Lower lobe of right lung (tissue), 2 donors: ENCODE measurements at regions not wholly inside any gene's neighbourhood (a gene's known extent, or its start where the extent isn't known, plus 50 kb on each side); places are given as distances from the start of the nearest gene placed in this dataset.

Experiments used
- ATAC-seq, 2 donors: fragments of 200-7000 bp; cut with Tn5 transposase; one replicate each; pipeline ENCODE4 v1.9.1; 2020 to 2022; ENCODE audit warnings: mild to moderate bottlenecking in 2 of 2, moderate library complexity in 2 of 2
- DNase-seq: peaks from one replicate; pipeline ENCODE4 v3.0.0-alpha.2; 2020
- H3K27ac ChIP-seq: fragments of 200-600 bp; one replicate; pipeline ENCODE4 v1.8.0; 2022
- H3K27me3 ChIP-seq: fragments of 200-600 bp; one replicate; pipeline ENCODE4 v1.8.0; 2022; ENCODE audit warnings: low read depth
- H3K36me3 ChIP-seq: fragments of 200-600 bp; one replicate; pipeline ENCODE4 v1.8.0; 2022; ENCODE audit warnings: mild to moderate bottlenecking
- H3K4me1 ChIP-seq: fragments of 200-600 bp; one replicate; pipeline ENCODE4 v1.8.0; 2022
- H3K4me3 ChIP-seq: fragments of 200-600 bp; one replicate; pipeline ENCODE4 v1.8.0; 2022; ENCODE audit warnings: mild to moderate bottlenecking
- H3K9me3 ChIP-seq: fragments of 200-600 bp; one replicate; pipeline ENCODE4 v1.8.0; 2022
- intact Hi-C: fragments of 100-400 bp; cut with DNase I; formaldehyde crosslinking; loops from one replicate; pipeline ENCODE4 v1.11.0; 2022
- TF ChIP-seq, protein P1 (sequence below): fragments of 200-600 bp; IDR thresholded peaks from one replicate; pipeline ENCODE4 v1.8.0; 2022; ENCODE audit warnings: antibody characterized with exemption, mild to moderate bottlenecking
- donor health status: DM: no; HTN: yes; CAD: no; lungs with severe emphysema.

DNA sequence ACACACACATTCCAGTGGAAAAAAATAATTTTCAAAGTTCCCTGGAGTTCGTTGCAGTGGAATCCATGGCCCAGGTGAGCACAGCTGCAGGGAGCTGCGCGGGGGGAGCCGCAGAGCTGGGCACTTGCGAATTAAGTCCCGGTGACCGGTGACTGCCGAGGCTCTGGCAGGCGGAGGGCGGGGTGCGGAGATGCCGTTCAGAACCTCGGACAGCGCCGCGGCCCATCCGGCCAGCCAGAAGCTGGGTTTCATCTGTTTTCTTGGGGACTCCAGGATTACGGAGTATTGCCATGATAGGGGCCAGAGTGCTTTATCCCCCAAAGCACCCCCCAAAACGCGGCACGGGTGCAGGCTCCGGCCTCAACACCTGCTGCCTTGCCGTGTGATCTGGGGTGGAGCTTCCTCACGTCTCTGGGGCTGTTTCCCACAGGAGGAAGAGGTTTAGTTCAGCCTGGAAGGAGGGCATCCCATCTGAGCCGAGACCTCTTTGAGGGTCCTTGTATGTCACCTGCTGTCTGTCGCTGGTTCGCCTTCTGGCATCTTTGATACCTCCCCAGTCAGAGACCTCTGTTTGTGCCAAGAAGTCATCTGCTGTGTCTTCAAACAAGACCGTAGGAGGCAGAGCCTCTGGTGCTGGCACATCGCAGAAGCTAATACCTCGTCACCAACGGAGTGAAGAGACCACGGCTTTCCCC, 99.4 kb downstream of the YTHDF1 start:
- peak; percentile 46 for DNase-seq
- no peak for ATAC-seq
- no peak overlapping the region for H3K4me3 ChIP-seq
- no peaks in the 10 kb centered on the region for H3K4me1 ChIP-seq
- peaks cover 36% of the 10 kb centered on the region for H3K27me3 ChIP-seq
- TF ChIP-seq, protein P1, sequence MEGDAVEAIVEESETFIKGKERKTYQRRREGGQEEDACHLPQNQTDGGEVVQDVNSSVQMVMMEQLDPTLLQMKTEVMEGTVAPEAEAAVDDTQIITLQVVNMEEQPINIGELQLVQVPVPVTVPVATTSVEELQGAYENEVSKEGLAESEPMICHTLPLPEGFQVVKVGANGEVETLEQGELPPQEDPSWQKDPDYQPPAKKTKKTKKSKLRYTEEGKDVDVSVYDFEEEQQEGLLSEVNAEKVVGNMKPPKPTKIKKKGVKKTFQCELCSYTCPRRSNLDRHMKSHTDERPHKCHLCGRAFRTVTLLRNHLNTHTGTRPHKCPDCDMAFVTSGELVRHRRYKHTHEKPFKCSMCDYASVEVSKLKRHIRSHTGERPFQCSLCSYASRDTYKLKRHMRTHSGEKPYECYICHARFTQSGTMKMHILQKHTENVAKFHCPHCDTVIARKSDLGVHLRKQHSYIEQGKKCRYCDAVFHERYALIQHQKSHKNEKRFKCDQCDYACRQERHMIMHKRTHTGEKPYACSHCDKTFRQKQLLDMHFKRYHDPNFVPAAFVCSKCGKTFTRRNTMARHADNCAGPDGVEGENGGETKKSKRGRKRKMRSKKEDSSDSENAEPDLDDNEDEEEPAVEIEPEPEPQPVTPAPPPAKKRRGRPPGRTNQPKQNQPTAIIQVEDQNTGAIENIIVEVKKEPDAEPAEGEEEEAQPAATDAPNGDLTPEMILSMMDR, result no peak
- H3K9me3 ChIP-seq, result peaks cover 5% of the 10 kb centered on the region
- no peak overlapping the region for H3K27ac ChIP-seq
- intact Hi-C loops, result no loop called here
- H3K36me3 ChIP-seq, result no peaks in the 10 kb centered on the region

DNA sequence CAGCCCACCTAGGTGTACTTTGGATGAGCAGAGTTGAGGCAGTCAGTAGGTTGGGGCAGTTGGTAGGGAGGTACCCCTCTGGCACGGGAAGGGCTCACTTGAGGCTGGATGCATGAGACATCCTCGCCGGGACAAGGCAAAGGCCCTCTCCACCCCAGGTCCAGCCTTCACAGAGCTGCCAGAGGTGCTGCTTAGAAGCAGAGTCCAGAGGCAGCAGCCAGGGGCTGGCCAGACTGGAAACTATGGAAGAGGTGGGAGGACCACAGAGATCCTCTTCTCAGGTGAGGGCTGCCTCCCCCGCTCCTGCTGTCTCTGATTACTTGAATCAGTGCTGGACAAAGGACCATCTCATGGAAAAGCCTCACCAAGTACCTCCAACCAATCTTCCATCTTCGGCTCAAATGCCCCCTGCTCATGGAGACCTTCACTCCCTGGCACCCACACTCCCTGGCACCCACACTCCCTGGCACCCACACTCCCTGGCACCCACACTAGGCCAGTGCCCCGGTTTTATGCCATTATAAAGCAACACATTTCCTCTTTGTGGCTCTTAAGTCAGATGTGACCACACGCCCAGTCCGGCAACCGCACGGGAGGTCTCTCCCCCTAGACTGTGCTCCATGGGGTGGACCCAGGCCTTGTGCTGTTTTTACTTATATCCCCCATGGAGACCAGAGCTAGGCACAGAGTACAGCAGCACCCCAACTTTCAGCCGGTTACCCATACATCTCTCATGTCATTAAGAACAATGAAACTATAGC, 100.1 kb downstream of the YTHDF1 start:
- no peak for ATAC-seq
- intact Hi-C loops, result no loop called here
- peaks cover 36% of the 10 kb centered on the region for H3K27me3 ChIP-seq
- TF ChIP-seq, protein P1, result no peak
- DNase-seq, result peak; percentile 20
- no peaks in the 10 kb centered on the region for H3K4me1 ChIP-seq
- H3K27ac ChIP-seq, result no peak overlapping the region
- H3K9me3 ChIP-seq, result peaks cover 6% of the 10 kb centered on the region
- H3K4me3 ChIP-seq, result no peak overlapping the region
- H3K36me3 ChIP-seq, result no peaks in the 10 kb centered on the region

DNA sequence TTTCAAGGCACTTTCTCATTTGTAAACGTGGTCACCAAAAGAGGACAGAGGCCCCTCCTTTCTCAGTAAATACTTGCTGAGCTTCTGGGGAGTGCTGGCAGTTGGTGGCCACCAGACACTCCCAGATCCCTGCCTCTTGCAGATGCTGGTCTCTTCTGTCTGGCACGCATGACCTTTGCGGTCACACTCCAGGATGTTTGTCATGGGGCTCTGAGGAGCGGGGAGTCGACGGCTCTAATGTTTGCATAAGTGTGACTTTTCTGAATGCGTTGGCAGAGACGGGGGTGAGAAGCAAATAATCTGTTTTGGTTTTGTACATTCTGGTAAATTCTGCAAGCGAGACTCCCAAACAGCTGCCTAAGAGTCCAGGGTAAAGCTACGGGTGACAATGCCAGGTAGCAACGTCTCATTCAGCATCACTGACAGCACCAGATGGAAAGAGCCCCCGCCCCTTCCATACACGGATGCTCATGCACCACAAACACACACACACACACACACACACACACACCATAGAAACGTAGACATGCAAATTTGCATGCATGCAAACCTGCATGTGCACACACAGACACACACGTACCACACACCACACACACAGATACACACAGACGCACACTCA, 101.1 kb downstream of the YTHDF1 start:
- intact Hi-C loops, result no loop called here
- peaks cover 36% of the 10 kb centered on the region for H3K27me3 ChIP-seq
- no peak overlapping the region for H3K27ac ChIP-seq
- no peaks in the 10 kb centered on the region for H3K36me3 ChIP-seq
- ATAC-seq (no peak), DNase-seq (no peak)
- H3K9me3 ChIP-seq, result peaks cover 6% of the 10 kb centered on the region
- no peaks in the 10 kb centered on the region for H3K4me1 ChIP-seq
- TF ChIP-seq, protein P1, result no peak
- no peak overlapping the region for H3K4me3 ChIP-seq

DNA sequence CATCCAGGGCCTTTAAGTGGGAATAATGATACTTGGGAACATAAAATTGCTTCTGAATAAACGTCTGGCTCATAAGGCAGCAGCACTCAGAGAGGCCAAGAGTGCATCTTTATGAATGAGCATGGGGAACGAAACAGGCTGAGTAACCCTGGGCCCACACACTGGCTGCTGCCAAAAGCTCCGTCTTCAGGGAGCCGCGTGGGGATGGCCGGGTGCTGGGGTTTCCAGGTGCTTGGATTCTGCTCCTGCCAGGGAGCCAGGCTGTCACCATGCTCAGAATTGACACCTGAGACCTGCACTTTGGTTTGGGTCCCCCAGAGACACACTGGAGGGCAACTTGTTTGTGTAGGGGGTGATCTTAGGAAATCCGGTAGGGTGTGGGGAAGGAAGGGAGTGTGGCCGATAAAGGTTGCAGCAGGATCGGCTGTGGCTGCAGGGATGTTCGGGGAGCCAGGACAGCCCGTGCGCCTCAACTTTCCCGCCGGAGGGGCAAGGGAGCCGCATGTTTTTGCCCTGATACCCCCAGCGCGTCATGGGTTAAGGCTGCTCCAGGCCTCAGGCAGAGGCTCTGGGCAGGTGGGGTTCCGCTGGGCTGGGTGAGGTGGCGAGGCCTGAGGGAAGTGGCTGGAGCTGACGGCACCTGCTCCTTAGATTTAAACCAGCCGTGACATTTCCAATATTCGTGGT, 101.8 kb downstream of the YTHDF1 start:
- Histone ChIP-seq H3K4me1 (no peaks in the 10 kb centered on the region), H3K27ac (no peak overlapping the region), H3K4me3 (no peak overlapping the region), H3K27me3 (peaks cover 36% of the 10 kb centered on the region), H3K36me3 (no peaks in the 10 kb centered on the region), H3K9me3 (peaks cover 6% of the 10 kb centered on the region)
- peak; percentile 17 for DNase-seq
- intact Hi-C loops, result no loop called here
- TF ChIP-seq, protein P1, result no peak
- no peak for ATAC-seq

DNA sequence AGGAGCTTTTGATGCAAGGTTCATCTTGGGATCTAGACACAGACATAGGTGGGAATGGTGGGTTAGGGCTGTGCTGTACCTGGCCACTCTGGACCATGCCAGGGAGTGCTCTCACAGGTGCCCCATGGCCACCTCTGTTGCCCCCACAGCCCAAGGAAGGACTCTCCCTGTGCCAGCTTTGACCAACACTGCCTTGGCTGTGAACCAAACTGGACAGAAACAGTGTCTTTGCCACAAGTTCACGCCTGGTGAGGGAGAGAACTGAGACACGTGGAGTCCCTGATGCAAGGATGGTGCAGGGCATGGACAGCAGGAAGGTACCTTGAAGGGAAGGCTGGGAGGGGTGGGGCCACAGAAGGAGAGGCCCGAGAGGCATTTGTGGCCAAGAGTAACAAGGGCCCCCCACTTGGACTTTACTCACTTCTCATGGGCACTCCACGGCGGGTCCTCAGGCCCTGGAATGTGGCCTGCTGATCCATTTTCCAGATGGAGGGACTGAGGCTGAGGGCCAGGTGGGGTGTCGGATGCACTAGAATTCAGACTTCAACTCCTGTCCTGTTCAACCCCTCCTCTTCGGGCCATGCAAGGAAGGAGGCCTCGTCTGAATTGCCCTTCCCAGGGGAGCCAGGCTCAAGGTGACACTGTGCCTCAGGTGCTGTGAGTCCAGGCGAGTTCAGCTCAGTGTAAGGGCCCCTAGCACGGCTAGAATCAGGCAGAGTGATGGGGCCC, 103.3 kb downstream of the YTHDF1 start:
- intact Hi-C loops, result no loop called here
- Histone ChIP-seq H3K27me3 (peaks cover 29% of the 10 kb centered on the region), H3K4me3 (no peak overlapping the region), H3K9me3 (peaks cover 14% of the 10 kb centered on the region), H3K36me3 (no peaks in the 10 kb centered on the region), H3K4me1 (no peaks in the 10 kb centered on the region), H3K27ac (no peak overlapping the region)
- ATAC-seq (no peak), DNase-seq (peak; percentile 10)
- TF ChIP-seq, protein P1, result no peak
